LHCN-M2 (cell line): ENCODE measurements at regions not wholly inside any gene's neighbourhood (a gene's known extent, or its start where the extent isn't known, plus 50 kb on each side); places are given as distances from the start of the nearest gene placed in this dataset.

Experiments used
- DNase-seq: peaks from one replicate; pipeline ENCODE4 v3.0.0-alpha.2; 2012; ENCODE audit warnings: low read depth

DNA sequence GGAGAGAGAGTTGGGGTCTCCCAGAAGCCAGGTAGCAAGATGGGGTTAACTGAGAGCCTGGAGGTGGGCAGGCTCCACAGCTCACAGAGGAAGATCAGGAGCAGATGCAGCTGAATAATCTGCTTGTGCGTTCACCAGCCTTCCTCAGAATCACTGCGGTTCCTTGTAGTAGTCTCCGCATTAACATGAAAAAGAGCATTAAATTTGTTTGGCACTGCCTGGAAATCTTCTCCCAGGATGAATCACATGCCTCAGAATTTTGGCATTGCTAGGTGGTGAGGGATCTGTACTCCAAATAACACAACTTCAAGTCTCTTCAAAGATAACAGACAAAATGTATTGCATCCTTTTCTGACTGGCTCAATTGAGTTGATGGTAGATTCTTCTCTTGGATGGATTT lies 700.6 kb upstream of the ARRDC4 start:
- no peak for DNase-seq

DNA sequence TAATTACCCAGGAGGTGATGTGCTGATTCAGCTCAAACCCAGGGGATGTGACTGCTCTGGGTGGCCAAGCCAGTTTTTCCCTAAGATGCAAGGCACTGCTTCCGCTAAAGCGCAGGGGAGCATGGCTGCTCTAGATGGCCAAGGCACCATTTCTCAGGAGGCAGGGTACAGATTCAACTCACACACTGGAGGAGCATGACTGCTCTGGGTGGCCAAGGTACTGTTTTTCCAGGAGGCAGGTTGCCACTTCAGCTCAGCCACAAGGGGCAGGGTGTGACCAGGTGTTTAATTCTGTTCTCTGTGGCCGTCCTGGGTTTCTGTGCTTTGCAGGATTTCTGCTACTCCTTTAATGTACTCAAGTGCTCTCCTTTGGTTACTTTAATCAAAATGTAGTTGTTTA lies 659.3 kb upstream of the ARRDC4 start:
- DNase-seq: no peak

DNA sequence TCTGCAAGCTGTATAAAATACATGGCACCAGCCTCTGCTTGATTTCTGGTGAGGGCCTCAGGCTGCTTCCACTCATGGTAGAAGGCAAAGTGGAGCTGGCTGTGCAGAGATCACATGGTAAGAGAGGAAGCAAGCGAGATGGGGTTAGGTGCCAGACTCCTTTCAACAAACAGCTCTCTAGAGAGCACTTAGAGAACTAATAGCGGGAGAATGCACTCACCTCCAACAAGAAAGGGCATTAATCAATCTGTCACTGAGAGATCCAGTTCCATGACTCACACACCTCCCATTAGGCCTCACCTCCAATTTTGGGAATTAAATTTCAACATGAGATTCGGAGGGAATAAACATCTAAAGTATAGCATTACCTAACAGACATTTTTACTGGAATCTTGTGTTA lies 644.1 kb upstream of the ARRDC4 start:
- DNase-seq: no peak

DNA sequence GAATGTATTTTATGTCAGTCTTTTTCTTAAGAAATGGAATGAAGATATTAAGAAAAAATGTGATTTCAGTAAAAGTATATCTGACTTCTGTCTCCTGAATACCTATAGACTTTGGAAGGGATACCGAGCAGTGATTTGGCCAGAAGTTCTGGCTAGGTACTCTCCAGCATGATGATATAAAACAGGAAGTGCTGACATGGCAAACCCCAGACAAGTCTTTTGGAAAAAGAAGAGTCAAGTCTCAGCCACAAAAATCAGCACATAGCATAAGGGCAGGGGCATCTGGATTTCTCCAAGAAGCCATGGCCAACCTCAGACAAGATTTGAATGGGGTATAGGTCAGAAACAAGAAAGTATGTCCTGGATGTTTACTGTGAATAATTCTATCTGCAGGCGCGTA lies 643.3 kb upstream of the ARRDC4 start:
- no peak for DNase-seq

DNA sequence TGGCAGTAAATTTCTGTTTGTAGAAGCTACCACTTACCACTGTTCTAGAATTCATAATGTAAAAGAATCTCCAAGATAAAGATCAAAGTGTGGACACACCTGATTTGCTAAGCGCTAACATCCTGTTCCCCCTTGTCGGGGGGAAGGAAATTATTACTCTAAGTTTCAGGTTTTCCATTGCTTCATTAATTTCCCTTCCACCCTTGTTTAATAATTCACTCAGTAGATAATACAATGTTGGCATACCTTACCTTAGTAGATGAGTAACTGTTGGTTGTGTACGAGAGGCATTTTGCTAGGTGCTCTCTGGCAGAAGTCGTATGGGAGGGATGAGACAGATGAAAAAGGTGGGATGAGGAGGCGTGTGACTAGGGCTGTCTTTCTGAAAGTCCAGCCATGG lies 641.2 kb upstream of the ARRDC4 start:
- no peak for DNase-seq

DNA sequence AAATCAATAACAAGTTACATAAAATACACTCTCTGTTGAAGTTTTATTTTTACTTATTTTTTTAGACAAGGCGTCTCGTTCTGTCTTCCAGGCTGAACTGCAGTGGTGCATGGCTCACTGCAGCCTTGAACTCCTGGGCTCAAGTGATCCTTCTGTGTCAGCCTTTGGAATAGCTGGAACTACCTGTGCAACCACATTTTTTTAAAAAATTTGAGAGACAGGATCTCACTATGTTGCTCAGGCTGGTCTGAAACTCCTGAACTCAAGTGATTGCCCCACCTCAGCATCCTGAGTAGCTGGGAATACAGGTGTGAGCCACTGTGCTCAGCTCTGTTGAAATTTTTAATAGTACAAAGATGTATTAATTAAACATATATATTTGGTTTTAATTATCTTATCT lies 614.3 kb upstream of the ARRDC4 start:
- DNase-seq: no peak

DNA sequence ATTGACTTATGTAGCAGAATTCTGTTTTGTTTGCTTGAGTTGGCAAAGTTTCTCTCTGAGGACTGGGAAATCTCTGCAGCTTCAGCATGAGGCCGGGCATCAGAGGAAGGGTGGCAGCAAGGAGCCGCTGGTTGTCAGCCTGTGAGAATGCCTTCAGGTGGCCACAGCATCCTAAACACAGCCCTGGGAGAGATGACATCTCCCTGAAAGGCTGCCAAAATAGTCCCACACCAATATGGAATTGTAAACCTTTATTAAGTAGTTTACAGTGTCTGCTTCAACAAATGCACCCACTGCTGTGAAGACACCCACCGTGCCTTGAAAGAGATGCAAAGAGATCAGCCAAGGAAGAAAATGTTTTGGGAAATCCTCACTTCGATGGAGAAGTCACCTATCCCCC lies 609.7 kb upstream of the ARRDC4 start:
- no peak for DNase-seq

DNA sequence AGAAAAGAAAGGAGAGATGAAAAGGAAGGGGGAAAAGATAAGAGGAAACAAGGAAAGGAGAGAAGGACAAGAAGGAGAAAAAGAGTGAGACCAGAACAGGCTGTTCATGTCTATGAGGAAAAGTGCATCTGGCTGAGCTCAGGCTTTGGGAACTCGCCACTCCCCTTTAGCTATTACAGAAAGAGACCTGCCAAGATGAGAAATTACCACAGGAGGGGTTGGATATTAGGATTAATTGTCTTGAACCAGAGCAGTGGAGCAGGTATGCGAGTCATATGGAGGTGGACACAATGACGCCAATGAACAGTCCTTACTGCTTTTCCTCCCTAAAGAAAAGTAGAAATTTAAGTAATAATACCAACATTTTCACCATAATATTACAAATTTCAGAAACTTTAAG lies 577.0 kb upstream of the ARRDC4 start:
- DNase-seq: no peak

DNA sequence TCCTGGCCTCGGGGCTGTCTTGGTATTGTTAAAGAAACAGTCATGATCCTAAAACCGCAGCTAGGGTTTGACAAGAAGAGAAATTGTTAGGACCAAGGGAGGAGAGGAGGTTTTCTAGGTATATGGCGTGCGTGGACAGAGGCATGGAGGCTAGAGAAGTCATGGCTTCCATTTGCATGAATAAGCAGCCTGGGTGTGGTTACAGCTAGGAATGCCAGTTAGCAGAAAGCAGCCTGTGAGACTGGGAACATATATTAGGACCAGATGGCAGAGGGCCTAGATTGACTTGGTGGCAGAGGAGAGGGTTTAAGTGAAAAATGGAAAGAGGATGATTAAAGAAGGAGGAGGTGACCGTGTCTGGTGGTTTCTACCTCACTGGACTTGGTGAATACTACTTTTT lies 573.6 kb upstream of the ARRDC4 start:
- DNase-seq: no peak

DNA sequence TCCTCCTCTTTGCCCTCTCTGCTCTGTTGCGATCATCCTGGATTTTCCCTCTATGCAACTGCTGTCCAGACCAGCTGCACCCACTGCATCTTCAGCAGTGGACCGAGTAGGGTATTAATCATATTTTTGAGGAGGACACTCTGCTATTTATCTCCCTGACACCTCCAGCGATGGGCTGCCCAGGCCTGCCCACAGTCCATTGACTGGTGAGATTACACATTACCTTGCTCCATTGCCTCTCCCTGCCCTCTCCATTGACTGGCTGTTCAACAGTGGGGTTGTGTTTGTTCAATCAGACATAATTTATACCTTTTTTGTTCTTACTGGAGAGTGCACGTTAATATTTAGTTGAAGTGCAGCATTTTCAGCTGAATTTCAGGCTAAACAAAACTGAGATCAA lies 559.3 kb upstream of the ARRDC4 start:
- no peak for DNase-seq

DNA sequence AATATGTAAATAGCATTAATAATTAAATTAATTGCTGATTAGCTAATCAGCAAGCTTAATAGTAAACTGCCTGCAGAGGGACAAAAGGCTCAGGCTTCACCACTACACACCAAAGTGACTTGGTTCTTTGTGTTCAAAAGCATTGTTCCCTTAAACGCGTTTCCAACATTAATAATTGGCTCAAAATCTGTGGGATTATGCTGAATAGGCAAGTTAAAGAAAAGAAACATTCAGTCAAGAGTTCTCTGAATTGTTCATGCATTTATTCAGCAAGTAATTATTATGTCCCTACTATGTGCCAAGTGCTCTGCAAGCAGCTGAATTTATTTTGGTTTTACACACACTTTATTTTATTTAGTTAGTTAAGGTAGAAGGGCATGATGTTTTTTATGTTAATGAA lies 558.5 kb upstream of the ARRDC4 start:
- DNase-seq: no peak

DNA sequence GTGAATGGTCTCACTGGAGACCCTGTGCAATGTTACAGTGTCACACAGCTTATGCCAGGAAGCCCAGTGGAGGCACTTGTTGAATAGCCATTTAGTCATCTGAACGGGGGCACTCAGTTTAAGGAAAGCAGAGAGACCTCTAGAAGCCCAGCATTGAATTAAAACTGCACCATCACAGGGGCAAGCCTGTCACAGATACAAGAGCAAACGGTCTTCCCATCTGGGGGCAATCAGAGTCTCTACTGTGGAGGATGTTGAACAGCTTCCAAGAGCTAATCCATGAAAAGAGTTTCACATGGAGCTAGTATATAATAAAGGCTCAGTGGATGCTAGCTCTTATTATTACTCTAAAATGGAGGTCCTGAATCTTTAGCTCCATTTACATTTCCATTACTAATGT lies 553.7 kb upstream of the ARRDC4 start:
- no peak for DNase-seq

DNA sequence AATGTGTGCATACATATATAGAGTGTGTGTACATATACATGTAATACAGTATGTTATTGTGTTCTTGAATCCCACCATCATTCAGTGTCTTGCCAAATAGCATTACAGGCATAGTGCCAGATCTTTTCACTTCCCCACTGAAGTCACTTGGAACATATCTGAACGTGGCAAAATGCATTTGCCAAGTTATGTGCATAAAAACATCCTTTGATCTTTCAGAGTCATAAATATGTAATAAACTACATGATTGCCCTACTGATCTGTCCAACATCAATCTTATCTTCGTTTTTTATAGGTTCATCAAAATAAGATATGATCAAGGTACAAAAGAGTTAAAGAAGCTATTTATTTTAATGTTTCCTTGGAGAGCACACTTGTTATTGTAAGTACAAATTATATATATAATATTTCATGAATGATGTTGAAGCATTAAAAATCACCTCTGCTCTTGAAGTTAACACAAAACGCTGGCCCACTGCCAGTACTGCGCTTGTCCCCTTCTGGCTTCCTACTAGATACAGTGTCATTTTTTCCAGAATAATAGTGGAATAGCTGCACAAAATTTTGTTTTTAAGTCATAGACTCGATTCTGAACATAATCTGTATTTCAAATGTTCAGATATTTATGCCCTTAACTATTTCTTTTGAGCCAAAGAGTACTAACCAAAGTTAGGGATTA lies 549.5 kb upstream of the ARRDC4 start:
- no peak for DNase-seq

DNA sequence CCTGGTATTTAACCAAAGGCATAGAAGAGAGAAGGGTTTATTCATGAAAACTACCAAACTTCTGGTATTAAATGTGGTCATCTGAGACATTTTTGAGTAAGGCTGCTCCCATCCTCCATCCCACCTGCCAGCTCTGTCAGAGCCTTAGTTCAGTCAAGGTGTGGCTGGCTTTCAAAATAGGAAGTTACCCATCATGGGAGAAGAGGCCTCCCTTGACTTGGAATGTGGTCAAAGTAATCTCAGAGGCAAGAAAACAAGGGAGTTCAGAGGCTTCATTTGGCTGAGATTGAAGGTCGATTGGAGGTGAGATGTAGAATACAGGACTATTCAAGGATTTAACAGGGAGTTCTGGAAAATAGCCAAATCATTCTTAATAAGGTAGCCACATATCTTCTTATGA lies 540.4 kb upstream of the ARRDC4 start:
- DNase-seq: no peak

DNA sequence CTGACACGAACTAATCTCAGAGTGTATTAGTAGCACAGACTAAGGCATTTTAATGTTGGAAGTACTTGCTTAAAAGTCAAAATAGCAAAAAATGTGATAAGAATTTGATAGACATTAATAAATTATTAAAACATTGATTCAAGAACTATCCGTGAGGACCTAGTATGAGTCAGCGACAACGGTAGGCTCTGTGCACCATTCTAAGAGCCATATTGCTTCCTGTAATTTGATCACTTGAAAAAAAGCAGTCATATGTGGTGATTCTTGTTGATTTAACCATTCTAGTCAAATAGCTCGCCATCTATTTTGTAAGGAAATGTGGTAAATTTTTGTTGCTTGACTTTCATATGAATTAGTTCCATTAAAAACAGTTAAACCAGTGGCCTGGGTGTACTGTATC lies 534.9 kb upstream of the ARRDC4 start:
- DNase-seq: no peak

DNA sequence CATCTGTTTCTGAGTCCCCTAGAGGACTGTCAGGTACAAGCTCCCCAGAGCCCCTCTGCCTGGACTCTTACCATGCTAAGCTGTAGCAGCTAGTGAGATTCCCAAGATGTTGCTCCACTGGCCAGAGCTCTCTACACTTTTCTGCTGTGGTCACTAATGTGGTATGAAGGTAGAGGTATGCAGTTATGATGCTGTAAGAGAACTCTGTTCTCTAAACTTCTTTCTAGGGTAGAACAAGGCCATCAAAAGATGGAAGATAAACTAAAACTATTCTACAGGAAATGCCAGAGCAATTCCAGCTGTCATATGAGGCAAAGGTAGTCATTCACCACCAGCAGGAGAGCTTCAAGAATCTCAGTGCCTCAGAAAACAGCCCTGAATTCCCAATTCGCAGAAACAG lies 517.4 kb upstream of the ARRDC4 start:
- no peak for DNase-seq

DNA sequence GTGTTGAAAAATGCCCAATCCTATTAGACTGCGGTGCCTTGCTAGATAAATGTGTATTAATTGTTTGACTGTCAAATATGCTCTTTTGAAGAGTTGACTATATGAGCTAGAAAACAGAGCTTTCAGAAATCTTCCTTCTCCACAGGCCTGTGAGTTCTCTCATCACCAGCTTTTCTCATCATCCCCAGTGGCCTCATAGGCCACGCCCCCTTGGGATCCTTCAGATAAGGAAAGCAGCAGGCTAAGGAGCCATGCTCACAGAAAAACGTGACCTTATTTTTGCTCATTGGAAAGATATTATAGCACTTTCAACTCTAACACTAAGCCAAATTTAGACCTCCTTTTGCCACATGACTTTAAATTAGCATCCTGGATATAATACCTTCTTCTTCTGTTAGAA lies 514.4 kb upstream of the ARRDC4 start:
- DNase-seq: no peak

DNA sequence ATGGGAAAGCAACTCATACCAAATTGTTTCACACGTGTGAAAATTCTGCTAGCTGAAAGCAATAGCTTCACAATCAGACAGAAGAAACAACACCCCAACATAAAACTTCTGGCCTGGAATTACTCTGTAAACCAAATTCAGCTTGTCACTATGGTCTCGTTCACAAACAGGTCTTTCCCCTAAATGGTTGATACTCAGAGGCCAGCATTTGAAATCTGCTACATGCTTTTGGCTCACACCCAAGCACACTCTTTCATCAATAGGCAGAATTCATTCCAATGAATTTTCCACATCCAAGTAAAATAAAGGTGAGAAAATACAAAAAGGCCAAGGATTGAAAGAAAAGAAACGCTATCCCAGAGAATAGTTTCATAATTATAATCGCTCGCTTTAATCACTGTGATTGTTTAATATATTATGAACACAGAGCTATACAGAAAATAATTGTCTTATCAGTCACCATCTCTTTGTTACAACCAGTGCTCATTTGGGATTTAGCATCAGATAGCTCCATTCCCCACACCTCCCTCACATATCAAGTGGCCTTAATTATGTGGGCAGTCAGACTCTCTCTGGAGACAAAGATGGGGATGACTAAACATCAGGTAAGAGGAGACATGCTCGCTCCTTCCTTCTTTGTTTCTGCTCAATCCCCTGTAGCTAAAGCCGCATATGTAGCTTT lies 503.8 kb upstream of the ARRDC4 start:
- DNase-seq: no peak

DNA sequence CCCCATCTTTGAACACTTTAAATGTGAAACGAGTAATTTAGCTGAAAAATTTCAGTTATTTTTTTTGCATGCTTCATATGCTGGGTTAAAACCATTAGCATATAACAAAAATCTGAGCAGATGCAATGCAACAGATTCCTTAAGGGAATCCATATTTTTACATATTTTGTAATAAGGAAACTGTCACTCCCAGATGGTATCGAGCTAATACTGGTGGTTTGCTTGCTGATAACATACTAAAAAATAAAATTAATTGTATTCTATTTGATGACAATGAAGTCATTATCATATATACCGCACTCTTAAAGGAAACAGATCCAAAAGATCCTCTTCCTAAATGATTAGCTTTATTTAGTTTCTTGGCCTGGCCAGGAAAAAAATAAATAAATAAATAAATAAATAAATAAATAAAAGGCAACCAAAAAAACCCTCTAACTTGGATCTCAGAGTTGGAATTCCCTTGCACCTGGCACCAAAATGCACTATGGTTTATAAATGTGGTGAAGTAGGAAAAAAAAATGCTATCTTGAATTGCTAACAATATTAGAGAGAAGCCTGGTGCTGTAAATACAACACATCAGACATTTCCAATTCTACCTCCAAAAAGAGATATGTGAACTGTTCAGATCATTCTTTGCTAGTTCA lies 503.2 kb upstream of the ARRDC4 start:
- DNase-seq: no peak

DNA sequence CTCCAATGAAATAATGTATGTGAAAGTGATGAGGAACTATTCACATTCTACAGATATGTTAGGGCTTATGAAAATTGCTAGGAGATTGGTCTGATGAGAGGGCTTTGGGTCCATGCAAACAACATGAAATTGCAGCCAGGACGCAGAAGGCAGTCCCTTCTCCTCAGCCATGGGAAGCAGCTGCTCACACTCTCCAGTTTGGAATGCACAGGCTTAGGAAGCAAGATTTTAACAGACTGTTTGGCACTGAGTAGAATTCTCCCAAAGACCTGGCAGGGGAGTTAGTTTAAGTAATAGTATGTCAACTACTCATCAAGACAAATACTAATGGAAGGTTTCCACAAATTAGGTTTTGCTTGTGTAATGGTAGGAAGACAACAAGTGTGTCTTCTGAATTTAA lies 500.7 kb upstream of the ARRDC4 start:
- no peak for DNase-seq

DNA sequence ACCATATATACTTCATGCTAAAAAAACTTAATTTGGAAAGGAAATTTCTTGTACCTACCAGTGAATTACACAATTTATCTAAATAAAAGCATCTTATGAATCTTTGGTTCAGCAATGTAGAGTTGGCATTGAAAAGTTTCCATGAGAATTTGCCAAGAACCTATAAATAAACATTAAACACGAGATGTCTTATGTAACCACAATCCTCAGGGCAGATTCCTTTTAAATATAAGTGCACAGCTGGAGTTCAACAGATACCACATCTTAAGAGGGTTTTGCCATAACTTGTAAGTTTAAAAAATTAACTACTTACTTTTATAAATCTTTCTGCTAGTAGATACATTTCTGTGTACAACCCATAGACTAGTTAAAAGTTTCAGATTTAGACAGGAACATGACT lies 499.3 kb upstream of the ARRDC4 start:
- DNase-seq: no peak

DNA sequence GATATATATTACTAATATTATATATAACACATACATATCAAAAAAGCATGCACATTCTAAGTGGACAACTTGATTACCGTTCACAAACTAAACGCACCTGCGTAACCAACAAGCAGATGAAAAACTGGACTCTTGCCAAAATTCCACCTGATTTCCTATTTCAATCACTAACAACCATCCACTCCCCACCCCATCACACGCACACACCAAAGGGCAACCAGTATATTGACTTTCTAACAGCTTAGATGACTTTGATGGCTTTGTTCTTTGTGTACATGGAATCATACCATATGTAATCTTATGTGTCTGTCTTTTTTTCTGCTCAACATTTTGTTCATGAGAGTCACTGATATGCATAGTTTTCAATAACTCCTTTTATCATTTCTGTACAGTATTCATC lies 496.8 kb upstream of the ARRDC4 start:
- DNase-seq: no peak

DNA sequence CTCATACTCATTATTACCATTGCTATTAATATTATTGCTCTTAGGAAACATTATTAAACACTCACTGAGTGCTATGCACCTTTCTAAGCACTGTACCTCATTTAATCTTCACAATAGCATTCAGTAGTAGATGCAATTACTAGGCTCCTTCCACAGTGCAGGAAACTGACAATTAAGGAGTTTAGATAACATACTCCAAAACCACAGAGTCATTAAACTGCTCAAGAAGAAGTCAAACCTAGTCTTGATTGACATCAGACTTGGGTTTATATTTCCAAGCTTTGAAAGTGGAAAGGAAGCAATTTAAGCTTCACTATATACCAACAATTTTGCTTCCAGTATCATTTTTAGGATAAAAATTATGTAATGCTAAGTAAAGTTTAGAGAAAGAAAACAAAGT lies 490.1 kb upstream of the ARRDC4 start:
- no peak for DNase-seq
